ENCODE measurements at regions not wholly inside any gene's neighbourhood (a gene's known extent, or its start where the extent isn't known, plus 50 kb on each side); places are given as distances from the start of the nearest gene placed in this dataset.

GRCh38 chr1:184219883-184220282 lies 166.9 kb upstream of the C1orf21 start:
- no peak for DNase-seq

DNA sequence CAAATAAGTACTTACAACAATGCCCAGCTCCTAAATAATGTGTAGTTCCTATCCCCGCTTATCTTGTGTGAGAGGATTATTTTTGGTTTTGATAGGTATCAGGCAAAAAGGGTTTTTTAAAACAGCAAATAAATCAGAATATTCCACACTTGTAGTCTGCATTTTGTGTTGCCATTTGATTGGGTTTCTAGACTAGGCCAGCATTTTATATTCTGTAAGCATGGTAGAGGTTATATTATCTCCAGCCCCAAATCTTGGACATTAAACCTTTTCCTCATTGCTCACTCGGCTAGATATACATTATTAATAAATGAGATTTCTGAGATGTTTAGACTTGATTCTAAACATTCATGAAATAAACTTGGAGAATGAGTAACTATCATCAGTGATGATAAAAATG lies 165.7 kb upstream of the C1orf21 start:
- no peak for DNase-seq

DNA sequence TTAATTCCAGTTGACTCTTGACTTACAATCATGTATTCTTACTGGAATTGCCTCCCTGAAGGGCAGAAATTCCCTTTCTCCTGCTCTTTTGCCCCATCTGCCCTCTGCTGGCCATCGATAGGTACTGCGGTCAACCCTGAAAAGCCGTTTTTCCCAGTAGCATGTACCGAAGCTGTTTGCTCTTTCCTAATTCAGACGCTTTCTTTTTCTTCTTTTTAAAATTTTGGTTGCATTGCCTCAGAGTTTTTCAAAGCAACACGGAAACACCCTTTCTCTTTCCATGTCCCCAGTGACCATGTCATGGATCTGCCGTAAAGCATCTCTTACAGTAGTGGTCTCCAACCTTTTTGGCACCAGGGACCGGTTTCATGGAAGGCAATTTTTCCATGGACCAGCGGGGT lies 164.2 kb upstream of the C1orf21 start:
- peak; percentile 64 to 85 (median 74) for DNase-seq

DNA sequence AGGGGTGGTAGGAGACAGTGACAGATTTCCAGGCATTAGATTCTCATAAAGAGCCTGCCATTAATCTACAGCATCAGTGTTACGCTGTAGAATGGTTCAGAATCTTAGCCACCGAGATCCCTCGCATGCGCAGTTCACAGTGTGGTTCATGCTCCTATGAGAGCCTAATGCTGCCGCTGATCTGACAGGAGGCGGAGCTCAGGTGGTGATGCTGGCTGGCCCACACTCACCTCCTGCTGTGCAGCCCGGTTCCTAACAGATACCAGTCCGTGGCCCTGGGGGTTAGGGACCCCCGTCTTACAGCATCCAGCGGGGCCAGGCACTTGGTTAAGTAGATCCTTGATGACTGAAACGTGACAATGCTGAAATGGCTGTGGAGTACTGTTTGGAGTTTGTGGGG lies 163.6 kb upstream of the C1orf21 start:
- no peak for DNase-seq

GRCh38 chr1:184225283-184226099 lies 161.3 kb upstream of the C1orf21 start:
- DNase-seq: no peak

DNA sequence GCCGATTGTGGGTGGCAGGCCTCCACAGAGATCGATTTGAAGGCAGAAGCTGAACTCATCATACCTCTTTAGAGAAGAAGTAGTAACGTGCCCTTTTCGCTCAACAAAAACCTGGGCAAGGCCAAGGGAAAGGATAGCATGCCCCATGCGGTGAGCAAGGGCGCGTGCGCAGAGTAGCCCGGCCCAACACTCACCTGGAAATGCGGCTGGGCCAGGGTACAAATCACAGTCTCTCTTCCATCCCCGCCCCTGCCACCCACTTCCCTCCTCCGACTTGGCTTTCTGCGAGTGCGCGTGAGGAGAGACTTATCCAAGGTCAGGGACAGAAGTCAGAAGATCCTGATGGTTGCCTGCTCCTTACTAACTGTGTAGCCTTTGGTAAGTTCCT lies 160.7 kb upstream of the C1orf21 start:
- no peak for DNase-seq

- no peak for DNase-seq
Observed at GRCh38 chr1:184228558-184228957, 158.3 kb upstream of the C1orf21 start.

DNA sequence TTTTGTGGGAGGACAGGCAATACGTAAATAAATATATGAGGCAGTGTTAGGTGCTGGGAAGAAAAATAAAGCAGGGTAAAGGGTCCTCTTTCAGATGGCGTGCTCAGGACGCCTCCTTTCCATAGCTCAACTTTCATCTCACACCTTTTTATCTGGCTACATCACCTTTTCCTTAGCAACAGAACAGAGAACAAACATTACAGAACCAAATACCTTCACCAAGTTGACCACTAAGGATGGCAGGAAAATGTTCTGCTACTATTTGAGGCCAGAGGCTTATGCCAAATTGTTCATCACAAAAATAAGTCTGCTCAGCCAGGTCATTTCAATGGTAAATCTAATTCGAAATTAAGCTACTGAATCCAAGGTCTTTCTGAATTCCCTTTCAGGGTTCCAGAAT lies 149.2 kb upstream of the C1orf21 start:
- DNase-seq: no peak

- no peak for DNase-seq
Observed at GRCh38 chr1:184241446-184241845, 145.4 kb upstream of the C1orf21 start.

DNA sequence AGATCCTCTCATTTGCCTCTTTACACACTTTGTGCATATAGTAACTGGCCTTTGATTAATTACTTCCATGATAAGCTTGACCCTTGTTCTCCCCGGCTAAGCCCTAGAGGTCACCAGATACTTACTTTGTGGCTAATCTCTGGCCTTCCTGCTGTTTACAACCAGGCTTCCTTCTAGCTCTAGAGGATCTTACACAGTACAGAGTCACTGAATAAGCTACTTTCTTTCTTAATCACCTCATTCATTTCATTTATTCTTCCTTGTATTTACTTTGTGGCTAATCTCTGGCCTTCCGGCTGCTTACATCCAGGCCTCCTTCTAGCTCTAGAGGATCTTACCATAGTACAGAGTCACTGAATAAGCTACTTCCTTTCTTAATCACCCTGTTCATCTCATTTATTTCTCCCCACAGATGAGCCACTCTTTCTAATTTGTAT lies 144.3 kb upstream of the C1orf21 start:
- peak; percentile 4 to 38 (median 32) for DNase-seq

- DNase-seq: no peak
Observed at GRCh38 chr1:184244962-184245361, 141.9 kb upstream of the C1orf21 start.

DNA sequence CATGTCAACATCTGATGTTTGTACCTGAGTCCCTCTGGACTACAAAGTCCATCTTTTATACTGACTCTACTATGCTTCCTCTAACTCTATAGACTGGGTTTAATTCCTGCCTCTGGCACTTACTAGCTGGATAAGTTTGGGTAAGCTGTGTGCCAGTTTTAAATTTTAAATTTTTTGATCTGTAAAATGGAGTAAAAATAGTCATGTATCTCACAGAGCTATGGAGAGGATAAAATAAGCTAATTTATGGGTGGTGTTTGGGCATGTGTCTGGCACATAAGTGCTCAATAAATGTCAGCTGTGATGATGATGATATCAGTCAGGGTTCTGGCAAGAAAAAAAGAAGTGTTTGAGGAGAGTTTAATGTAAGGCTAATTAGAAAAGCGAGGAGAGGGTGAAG lies 139.2 kb upstream of the C1orf21 start:
- DNase-seq: no peak

DNA sequence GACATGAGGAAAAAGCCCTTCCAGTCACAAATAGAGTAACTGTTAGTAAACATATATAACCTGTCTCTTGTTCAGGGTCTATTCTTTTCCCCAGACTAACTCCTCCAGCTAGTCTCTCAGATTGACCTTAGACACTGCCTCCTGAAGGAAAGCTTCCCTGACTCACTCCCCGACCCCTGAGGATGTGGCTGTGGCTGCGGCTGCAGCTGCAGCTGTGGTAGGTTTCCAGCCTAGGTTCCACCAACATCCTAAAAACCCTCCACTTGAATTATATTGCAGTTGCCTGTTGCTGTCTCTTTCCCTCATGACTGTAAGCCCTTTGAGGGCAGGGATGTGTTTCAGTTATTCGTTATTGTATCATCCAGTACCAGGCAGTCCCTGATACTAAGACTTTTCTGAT lies 132.9 kb upstream of the C1orf21 start:
- DNase-seq: no peak

DNA sequence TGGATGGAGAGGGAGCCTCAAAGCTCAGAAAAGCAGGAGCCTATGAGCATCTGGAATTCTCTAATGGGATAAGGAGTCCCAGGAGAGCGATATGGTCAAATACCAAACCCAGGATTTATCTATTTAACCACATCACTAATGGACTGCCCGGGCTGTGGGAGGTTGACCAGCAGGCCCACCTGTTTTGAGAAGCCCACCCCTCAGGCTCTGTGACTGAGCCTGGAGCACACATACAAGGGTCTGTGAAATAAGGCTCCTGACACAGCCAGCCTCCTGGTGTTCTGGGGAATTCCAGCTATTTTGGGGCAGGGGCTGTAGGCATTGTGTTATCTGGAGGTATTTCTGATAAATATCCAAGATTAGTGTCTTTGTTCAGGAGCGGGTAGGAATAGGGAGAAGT lies 132.0 kb upstream of the C1orf21 start:
- DNase-seq: no peak

DNA sequence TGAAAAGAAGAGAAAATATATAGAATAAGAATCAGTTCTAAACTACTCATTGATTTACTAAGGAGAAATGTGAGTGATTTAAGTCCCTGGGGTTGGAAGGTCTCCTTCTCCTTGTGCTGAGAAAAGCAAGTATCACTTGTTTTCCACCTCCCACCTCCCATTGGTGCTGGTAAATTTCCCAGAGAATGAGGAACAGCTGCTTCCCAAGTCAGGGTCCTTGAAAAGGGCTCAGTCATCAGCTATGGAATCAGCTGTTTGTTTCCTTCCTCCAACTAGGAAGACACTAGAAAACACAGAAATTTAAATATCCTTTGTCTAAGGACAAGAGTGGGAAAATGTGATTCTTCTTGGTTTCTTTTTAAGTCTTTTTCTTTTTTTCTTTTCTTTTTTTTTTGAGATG lies 131.3 kb upstream of the C1orf21 start:
- DNase-seq: peak; percentile 36 to 51 (median 44)

- DNase-seq: no peak
Observed at GRCh38 chr1:184257873-184258272, 129.0 kb upstream of the C1orf21 start.

- DNase-seq: no peak
Observed at GRCh38 chr1:184258525-184258924, 128.3 kb upstream of the C1orf21 start.

DNA sequence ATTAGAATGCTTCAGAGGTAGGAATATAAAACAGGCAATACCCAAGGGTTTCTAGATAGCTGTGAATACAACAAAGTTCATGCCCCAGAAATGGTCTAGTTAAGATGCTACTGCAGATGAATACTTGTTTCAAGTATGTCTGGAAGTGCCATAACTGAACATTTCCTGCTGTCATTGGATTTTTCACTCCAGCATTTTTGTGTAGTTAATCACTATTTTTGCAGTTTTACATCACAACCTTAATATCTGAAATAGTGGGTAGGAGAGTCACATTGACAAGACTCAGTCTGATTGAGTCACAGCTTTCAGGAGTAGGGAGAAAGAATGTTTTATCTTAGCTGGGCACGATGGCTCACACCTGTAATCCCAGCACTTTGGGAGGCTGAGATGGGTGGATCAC lies 126.4 kb upstream of the C1orf21 start:
- no peak for DNase-seq

DNA sequence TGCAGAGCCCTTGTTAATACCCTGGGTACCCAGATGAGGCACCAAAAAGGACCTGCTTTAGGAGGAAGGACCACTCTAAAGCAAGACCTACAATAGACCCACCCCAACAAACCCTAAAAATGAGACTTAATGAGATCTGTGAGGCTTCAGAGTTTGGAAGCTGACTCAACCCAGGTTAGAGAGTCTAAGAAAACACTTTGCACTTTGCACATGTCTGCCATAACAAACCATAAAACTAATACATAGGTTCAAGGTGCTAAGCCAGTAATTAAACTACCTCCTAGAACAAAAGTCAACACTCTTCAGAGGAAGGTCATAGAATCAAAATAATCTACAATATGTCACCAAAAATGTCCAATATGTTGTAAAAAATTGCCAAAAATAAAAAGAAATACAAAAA lies 124.7 kb upstream of the C1orf21 start:
- DNase-seq: no peak

- no peak for DNase-seq
Observed at GRCh38 chr1:184267747-184268146, 119.1 kb upstream of the C1orf21 start.

GRCh38 chr1:184270556-184270955 lies 116.3 kb upstream of the C1orf21 start:
- DNase-seq: no peak

DNA sequence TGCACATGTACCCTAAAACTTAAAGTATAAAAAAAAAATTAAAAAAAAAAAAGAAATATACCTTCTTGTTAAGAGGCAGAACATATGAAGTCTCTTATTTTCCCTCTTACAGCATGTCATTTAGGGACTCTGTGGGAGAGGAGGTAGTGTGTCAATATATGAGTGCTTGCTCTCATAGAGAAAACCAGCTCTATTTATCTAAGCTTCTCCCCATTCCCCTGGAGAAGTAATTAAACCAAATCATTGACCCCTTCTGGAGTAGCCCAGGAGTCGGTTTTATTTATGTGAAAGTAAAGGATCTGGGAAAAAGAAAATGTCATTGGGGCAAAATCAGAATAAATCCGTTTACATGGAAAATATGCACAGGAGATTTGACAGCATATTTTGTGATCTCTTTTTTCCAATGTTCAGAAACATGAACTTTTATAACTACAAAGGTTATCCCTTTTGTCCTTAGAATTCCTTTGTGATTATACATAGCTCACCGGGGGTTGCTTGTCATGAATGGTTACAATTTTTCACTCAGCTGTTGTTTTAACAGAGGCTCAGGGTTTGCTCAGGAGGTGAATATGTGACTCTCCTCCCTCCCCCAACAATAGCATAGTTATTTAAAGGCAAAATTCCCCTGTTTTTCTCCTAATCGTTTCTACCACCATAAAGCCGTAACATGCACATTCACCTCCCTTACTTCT lies 114.5 kb upstream of the C1orf21 start:
- DNase-seq: no peak

DNA sequence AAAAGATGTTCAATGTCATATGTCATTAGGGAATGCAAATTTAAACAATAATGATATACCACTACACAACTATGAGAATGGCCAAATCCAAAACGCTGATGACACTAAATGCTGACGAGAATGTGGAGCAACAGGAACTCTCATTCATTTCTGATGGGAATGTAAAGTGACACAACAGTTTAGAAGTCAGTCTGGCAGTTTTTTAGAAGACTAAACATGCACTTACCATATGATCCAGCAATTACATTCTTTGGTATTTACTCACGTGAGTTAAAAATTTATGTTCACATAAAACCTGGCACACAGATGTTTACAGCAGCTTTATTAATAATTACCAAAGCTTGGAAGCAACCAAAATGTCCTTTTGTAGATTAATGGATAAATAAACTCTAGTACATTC lies 110.4 kb upstream of the C1orf21 start:
- no peak for DNase-seq

- DNase-seq: no peak
Observed at GRCh38 chr1:184279911-184280458, 106.8 kb upstream of the C1orf21 start.

Data from suppressor macrophage (primary cell).